NOMO-1 (cell line): ENCODE measurements at regions not wholly inside any gene's neighbourhood (a gene's known extent, or its start where the extent isn't known, plus 50 kb on each side); places are given as distances from the start of the nearest gene placed in this dataset.

ENCODE experiments used
- DNase-seq, 2 experiments: peaks; one replicate each; lab custom pipeline; 2025; ENCODE audit not compliant: unreplicated experiment in 2 of 2; lab: John Stamatoyannopoulos, UW

DNA sequence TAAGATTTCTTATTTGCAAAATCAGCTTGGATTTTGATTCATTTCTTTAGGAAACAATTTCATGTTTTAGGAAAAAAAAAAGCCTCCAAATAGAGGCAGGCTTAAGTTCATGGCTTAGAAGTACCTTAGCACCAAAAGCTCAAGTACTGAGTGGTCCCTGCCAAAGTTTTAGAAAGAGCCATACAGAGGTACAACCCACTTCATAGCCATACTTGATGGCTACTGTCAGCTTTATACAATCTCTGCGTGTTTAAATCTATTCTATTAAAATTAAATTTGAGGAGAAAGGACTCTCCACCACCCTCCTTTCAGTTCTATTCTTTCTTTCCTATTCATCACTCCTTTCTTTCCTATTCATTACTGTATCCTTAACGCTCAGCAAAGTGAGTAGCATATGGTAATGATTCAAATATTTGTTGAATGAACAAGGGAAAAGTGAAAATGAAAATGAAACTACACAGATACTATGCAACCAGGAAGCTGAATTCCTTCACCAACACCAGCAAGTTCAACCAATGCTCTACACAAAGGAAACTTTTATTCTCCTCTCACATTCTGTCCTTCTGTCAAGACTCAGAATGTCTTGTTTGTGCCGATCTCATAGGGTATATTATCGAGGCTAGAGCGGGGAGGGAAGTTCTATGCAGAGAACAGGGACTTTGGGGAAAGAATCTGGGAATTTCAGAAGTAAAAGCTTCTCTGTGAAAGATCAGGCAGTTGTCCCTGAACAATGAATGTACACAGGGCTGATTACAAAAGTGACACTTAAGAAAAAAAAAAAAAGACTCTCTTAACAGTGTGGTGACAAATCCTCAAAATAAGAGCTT lies 138.6 kb upstream of the SPEF2 start:
- DNase-seq: peak; percentile 25 to 90

DNA sequence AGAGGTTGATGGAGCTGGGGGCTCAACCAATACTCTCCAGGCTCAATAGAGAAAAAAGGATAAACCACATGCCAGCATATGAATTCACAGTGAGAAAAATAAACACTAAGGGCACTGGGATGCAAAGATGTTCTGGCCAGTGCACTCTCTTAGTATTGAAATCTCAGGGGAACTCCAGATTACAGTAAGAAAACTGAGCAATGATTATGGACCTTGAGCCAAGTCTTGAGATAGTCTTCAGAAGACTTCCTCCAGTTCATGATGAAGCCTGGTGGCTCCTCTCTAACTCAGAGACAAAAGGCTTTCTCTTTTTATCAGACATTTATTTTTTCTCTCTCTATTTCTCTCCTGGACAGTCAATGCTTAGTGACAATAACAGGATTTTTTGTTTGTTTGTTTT lies 139.8 kb upstream of the SPEF2 start:
- no peak for DNase-seq

DNA sequence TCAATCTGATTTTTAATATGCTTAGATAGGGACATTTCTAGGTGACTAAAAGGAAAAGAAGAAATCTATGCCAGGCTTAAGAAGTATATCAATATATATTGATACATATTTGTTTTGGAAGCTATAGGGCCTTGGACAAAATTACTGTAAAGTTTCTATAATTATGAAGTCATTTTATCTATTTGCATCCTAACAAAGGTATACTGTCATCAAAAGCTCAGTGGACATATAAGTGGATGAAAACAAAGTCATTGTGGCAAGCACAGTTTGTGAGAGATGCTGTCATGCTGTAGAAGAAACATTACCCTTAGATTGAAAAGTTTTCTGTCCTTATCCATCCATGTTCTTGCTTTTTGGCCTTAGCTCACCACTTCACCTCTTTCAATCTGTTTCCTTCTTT lies 140.3 kb upstream of the SPEF2 start:
- no peak for DNase-seq

DNA sequence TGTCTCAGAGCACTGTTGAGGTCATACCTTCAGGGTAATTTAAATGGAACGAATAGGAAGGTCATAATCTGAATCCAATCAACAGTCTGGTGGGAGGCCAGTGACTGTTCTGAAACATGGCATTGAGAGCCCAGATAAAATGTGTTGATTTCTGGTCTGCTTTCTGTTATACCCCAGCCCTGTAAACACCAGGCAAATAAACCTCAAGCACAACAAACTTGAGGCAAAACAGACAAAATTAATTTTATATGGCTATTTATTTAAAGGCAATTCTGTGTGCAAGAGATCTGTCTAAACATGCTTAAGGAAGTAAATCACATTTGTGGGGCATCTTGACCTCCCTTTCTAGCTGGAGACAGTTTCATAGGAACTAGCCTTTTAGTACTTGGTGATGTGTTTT lies 140.9 kb upstream of the SPEF2 start:
- peak in 1 of 2 experiments; percentile 62 for DNase-seq

DNA sequence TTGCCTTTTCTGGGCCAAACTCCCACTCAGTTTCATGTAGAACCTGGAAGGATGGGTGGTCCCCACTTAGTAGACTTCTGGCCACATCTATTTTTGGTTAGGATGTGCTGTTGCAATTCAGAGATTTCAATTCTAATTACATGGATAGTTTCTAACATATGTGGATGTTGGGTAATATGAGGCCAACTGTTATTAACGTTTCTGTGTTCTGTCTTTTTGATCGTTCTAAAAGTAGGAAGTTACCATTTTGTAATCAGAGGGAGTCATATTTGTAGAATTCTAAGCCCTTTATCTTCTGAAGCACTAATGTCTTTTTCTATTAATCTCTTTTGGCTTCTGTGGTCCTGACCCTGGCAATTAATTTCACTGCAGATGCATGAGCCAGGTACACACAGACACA lies 141.6 kb upstream of the SPEF2 start:
- DNase-seq: peak; percentile 95 to 100

DNA sequence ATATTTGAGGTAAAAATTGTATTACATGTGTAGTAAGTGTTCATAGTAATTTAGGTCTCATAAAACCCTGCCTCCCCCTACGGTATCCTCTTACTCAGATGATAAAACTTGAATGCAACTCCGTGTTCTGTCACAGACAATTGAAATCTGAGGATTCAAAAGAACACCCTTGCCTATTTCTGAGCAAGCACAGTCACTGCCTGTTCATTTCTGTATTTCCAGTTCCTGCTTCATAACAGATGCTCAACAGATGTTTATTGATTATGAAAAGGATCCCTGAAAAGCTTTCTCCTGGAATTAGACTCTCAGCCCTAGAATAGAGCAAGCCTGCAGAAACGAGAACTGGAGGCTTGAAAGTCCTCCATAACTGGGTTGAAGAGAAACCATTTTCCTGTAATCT lies 144.1 kb upstream of the SPEF2 start:
- no peak for DNase-seq

DNA sequence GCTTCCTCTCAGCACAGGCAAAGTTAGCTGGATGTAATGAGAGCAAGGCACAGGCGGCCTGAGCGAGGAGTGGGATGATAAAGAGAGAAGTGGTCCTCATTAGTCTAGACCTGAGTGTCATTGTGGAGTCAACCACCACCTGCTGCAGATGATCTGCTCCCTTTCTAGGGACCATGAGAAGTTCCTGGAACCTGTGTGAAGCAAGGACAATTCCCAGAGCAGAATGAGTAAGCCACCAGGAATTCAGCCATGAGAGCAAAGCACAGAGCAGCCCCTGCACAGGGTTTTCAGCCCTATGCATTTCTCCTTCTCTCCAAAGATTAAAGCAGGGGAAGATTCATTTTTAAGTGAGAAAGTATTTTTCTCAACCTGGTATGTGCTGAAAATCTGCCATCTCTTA lies 146.8 kb upstream of the SPEF2 start:
- DNase-seq: no peak

DNA sequence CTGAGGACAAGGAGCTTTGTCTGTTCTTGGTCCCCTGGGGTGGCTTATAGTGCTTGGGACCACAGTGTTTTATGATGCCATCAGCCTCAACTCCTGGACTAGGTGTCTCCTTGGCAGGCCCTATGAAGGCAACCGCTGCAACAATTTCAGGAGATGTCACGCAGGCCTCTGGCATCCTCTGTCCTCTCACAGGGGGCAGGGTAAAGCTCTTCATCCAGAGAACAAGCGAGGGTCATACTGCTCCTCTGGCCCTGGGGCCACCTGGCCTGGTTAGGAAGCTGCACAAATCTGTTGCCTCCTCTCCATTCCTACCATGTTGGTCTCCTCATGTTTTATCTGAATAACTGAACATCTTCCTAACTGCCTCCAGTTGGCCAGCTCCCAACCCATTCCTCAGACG lies 148.9 kb upstream of the SPEF2 start:
- no peak for DNase-seq

DNA sequence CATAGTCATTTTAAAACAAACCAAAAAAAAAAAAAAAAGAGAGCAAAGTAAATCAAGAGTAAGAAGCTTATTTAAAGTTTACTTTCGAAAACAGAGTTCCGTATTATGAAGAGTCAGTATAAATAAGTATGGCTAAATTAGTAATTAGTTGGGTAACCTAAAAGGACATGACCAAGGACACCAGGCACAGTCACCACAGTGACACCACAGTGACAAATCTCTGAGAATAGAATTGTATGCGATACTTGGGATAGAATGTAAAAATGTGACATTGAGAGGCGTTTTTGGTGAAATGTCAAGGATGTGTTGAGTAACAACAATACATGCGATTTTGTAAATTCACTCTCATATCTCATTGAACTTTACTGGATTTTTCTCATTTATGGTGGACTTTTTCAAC lies 150.9 kb upstream of the SPEF2 start:
- DNase-seq: no peak

DNA sequence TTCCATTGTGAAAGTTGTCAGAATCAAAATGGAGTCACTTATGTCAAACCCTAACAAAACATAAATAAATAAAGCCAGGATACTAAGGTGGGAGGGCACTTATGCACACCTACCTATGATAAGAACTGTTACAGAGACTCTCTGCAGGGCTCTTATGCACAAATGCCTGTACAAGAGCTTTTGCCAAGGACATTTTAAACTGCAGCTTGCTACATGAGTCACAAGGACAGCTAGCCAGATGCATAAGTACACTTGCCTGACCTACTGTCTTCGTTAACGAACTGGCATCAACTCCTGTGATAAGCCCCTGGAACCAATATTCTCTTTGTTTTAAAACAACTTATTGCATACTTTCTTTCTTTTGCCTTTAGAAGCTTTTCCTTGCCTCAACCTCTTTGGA lies 152.9 kb upstream of the SPEF2 start:
- no peak for DNase-seq

DNA sequence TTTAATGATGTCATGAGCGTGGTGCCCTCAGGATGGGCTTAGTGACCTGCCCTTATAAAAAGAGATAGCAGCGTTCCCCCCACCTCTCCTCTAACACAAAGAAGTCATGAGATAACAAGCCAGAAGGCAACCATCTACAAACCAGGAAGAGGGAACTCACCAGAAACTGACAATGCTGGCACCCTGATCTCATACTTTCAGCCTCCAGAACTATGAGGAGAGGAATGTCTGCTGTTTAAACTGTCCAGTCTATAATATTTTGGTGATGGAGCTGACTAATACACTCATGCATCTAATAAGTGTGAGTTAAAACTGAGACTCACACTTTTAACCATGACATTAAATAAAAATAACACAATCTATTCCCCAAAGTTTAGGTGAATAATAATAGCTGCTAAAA lies 156.1 kb upstream of the SPEF2 start:
- DNase-seq: no peak

DNA sequence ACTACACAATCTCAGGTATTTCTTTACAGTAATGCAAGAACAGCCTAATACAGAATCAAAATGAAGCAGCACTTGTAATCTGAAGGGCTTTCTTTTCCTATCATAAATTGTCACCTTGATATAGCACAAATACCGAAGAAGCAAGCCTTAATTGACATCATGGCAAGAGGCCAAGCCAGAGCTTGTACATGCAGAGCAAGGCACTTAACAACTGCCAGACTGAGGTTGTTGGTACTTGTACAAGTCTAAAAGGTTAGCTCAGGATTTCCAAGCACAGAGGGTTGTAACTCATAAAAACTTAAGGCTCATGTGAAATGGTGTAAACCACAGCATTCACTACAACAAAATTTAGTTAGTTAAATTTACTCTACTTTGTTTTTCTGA lies 158.8 kb upstream of the SPEF2 start:
- DNase-seq: no peak

DNA sequence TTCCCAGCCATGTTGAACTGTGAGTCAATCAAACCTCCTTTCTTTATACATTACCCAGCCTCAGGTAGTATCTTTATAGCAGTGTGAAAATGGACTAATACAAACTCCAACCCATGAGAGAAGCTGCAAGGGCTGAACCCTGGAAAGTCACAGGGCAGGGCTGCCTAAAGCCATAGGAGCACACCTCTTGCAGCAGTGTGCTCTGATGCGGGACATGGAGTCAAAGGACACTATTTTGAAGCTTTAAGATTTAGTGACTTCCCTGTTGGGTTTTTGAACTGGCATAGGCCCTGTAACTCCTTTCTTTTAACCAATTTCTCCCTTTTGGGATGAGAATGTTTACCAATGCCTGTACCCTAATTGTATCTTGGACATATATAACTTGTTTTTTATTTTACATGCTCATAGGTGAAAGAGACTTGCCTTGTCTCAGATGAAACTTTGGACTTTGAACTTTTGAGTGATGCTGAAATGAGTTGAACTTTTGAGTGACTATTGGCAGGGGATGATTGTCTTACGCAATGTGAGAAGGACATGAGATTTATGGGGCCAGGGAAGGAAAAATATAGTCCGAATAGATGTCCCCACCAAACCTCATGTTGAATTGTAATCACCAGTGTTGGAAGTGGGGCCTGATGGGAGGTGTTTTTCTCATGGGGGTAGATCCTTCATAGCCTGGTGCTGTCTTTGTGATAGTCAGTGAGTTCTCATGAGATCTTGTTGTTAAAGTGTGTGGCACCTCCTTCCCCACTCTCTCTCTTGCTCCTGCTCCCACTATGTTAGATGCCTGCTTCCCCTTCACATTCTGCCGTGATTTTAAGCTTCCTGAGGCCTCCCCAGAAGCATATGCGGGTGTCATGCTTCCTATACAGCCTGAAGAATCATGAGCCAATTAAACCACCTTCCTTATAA lies 159.5 kb upstream of the SPEF2 start:
- no peak for DNase-seq

DNA sequence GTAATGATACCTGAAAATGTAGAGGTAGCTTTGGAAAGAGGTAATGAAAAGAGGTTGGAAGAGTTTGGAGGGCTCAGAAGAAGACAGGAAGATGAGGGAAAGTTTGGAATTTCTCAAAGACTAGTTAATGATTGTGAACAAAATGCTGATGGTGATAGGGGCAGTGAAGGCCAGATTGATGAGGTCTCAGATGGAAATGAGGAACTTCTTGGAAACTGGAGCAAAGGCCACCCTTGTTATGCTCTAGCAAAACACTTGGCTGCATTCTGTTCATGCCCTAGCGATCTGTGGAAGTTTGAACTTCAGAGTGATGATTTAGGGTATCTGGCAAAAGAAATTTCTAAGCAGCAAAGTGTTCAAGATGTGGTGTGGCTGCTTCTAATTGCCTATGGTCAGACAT lies 161.2 kb upstream of the SPEF2 start:
- DNase-seq: no peak

DNA sequence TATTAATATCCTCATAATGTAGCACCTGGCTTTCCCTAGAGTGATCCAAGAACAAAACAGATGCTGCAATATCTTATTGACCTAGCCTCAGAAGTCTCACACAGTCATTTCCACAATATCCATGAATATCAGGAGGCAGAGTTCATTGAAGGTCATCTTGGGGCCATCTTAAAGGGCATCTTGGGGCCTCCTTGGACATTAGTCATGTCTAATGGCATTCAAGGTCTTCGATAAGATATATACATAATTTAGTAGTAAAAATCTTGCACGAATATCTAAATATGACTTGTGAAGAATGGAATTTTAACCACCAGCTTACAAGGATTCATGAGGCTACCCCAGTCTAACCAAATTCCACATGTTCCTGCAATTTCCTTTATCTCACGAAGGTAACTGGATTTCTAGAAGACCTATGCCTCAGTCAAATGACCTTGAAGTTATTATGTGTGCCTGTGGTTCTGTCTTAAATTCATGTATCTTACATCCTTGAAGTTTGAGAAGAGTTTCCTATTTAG lies 163.6 kb upstream of the SPEF2 start:
- DNase-seq: no peak

DNA sequence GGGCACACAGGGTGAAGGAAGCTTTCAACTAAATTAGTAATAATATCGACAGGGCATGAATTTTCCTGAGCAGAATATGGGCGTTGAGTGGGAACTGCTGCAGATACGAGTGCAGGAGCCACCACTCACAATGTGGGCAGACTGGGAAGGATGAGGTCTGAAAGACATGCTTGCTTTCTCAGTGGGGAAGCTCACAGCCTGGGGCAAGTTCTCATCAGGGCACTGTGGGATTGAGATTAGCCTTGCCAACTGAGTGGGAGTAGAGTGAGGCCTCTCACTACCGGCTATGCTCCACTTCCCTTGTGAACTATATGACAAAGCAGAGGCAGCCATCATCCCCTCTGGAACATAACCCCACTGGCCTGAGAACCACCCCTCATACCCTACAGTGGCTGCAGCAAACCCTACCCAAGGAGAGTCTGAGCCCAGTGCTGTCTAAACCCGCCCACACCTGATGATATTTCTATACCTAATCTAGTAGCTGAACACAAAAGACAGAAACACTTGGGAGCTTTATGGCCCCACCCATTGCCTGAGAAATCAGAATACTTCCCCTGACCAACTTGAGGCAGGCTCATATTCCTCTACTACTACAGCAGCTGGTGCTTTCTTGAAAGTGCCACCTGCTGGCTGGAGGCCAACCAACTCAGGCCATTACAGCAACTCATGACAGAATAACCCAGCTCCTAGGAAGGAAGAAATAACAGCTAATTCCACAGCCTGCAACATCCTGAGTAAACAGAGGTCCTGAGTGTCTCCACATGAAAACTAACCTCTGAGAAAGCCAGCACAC lies 173.7 kb upstream of the SPEF2 start:
- no peak for DNase-seq

DNA sequence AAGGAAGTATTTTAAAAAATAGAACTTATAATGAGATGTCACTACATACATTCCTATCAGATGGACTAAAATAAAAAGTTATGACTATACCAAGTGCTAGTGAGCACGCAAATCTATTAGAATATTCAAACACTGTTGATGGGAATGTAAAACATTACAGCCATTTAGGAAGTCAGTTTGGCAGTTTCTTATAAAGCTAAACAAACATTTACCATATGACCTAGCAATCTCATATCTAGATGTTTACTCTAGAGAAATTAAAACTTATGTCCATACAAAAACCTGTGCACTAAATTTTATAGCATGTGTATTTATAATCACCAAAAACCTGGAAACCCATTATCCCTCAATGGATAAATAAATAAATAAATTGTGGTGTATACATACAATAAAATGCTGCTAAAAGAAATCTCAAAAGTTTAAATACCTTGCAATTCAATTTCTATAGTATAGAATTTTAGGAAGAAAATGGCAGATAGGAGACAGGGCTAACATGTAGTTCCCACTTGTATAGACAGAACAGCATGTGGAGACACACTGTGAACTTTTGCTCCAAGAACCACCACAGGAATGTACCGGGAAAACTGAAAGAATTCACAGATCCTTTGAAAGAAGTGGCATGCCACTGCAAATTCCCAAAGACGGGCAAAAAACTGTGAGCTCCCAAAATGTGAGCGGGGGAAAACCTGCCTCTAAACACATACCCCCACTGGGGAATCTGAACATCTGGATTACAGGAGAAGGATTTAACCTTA lies 174.6 kb upstream of the SPEF2 start:
- DNase-seq: no peak

DNA sequence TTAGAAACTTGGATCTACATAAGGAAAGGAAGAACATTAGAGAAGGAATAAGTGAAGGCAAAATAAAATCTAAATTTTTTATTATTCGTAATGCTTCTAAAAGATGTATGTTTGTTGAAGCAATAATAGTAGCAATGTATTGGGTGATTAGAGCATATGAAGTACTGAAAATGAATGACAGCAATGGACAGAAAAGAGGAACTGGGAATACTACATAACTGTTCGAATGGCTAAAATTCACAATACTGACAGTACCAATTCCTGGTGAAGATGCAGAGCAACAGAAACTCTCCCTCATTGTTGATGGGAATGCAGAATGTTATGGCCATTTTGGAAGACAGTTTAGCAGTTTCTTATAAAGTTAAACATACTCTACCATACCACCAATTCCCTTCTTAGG lies 177.3 kb upstream of the SPEF2 start:
- peak in 1 of 2 experiments; percentile 84 for DNase-seq

DNA sequence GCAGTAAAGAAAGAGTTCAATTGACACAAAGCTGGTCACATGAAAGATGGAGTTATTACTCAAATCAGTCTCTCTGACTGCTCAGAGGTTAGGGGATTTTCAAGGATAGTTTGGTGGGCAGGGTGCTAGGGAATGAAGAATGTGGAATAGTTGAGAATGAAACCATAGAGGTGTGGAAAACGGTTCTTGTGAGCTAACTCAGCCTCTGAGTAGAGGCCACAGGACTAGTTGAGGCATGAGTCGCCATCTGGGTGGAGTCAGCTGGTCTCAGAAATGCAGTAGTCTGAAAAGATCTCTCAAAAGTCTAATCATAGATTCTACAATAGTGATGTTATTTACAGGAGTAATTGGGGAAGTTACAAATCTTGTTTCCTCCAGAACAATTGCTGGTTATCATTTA lies 178.9 kb upstream of the SPEF2 start:
- peak in 1 of 2 experiments; percentile 73 for DNase-seq

DNA sequence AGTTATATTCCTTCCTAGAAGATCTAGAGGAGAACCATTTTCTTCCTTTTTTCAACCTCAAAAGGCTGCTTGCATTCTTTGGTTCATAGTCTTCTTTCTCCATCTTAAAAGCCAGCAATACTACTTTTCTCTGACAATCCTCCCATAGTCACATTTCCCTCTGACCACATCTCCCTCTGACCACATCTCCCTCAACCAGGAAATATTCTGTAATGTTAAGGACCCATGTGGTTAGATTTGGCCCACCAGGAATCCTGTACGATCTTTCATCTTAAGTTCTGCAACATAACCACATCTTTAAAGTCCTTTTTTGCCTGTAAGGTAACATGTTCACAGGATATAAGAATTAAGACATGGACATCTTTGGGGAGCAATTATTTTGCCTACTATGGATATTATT lies 179.4 kb upstream of the SPEF2 start:
- peak; percentile 43 to 72 for DNase-seq
